DND-41 (cell line): ENCODE measurements at regions not wholly inside any gene's neighbourhood (a gene's known extent, or its start where the extent isn't known, plus 50 kb on each side); places are given as distances from the start of the nearest gene placed in this dataset.

Experiments used
- ATAC-seq: fragments of 200-7000 bp; cut with Tn5 transposase; 3 replicates; pipeline ENCODE4 v1.9.1; 2021; ENCODE audit warnings: low read depth; ENCODE audit not compliant: insufficient read depth
- DNase-seq: peaks from one replicate; pipeline ENCODE4 v3.0.0-alpha.2; 2020
- H2AFZ ChIP-seq: 2 replicates; pipeline ENCODE4 v1.6.0; 2012; ENCODE audit warnings: low read depth, low read length
- H3K27ac ChIP-seq: 2 replicates; pipeline ENCODE4 v1.5.1; 2012; ENCODE audit warnings: low read length, inconsistent platforms
- H3K27me3 ChIP-seq: fragments of 200-600 bp; sonication (generic); 2 replicates; pipeline ENCODE4 v1.6.0; 2012; ENCODE audit warnings: low read length, mild to moderate bottlenecking, inconsistent platforms; ENCODE audit not compliant: insufficient read depth, poor library complexity
- H3K36me3 ChIP-seq: 2 replicates; pipeline ENCODE4 v1.5.1; 2012; ENCODE audit warnings: low read length, inconsistent platforms; ENCODE audit not compliant: insufficient read depth
- H3K4me1 ChIP-seq: 2 replicates; pipeline ENCODE4 v1.5.1; 2012; ENCODE audit warnings: mild to moderate bottlenecking, low read length; ENCODE audit not compliant: insufficient read depth
- H3K4me2 ChIP-seq: 2 replicates; pipeline ENCODE4 v1.6.0; 2012; ENCODE audit warnings: mild to moderate bottlenecking, moderate library complexity, low read length, inconsistent platforms; ENCODE audit not compliant: insufficient read depth
- H3K4me3 ChIP-seq, 2 experiments: fragments of 200-600 bp in 1 of 2; shearing (Covaris generic) in 1 of 2; 2 replicates each; pipeline ENCODE4 v1.5.1; 2012 to 2016; ENCODE audit warnings: inconsistent platforms in 2 of 2, low read length in 2 of 2, mild to moderate bottlenecking in 2 of 2, low read depth in 1 of 2, moderate library complexity in 1 of 2
- H3K79me2 ChIP-seq: 2 replicates; pipeline ENCODE4 v1.6.0; 2012; ENCODE audit warnings: low read length, inconsistent platforms; ENCODE audit not compliant: insufficient read depth
- H3K9ac ChIP-seq: 2 replicates; pipeline ENCODE4 v1.6.0; 2012; ENCODE audit warnings: low read depth, mild to moderate bottlenecking, inconsistent platforms, low read length, moderate library complexity
- H3K9me3 ChIP-seq: 2 replicates; pipeline ENCODE4 v1.5.1; 2012; ENCODE audit warnings: low read length, moderate library complexity, mild to moderate bottlenecking, inconsistent platforms; ENCODE audit not compliant: insufficient read depth, severe bottlenecking
- H4K20me1 ChIP-seq: 2 replicates; pipeline ENCODE4 v1.6.0; 2012; ENCODE audit warnings: low read length; ENCODE audit not compliant: insufficient read depth
- CTCF ChIP-seq: IDR thresholded peaks from 2 replicates; pipeline ENCODE4 v1.5.1; 2012; ENCODE audit warnings: borderline replicate concordance, low read length, moderate library complexity, mild to moderate bottlenecking; ENCODE audit not compliant: poor library complexity, severe bottlenecking; ENCODE audit errors: extremely low read depth
- EZH2 ChIP-seq: IDR thresholded peaks from 3 replicates; pipeline ENCODE4 v1.6.1; 2012; ENCODE audit warnings: borderline replicate concordance, low read depth, mild to moderate bottlenecking, moderate library complexity, low read length, inconsistent platforms; ENCODE audit not compliant: severe bottlenecking

GRCh38 chr4:38570647-38571276 lies 93.2 kb upstream of the KLF3 start:
- H3K36me3 ChIP-seq = no peaks in the 10 kb centered on the region
- no peak for DNase-seq
- ATAC-seq = no peak
- no peak overlapping the region for H3K4me2 ChIP-seq
- no peaks in the 10 kb centered on the region for H3K79me2 ChIP-seq
- H3K27me3 ChIP-seq = peaks cover 3% of the 10 kb centered on the region
- no peak overlapping the region for H3K4me3 ChIP-seq
- H3K9me3 ChIP-seq = no peaks in the 10 kb centered on the region
- no peak overlapping the region for H3K9ac ChIP-seq
- no peaks in the 10 kb centered on the region for H4K20me1 ChIP-seq
- no peak for TF ChIP-seq EZH2
- TF ChIP-seq CTCF = no peak
- no peak overlapping the region for H3K27ac ChIP-seq
- H3K4me1 ChIP-seq = no peaks in the 10 kb centered on the region
- no peak overlapping the region for H2AFZ ChIP-seq

DNA sequence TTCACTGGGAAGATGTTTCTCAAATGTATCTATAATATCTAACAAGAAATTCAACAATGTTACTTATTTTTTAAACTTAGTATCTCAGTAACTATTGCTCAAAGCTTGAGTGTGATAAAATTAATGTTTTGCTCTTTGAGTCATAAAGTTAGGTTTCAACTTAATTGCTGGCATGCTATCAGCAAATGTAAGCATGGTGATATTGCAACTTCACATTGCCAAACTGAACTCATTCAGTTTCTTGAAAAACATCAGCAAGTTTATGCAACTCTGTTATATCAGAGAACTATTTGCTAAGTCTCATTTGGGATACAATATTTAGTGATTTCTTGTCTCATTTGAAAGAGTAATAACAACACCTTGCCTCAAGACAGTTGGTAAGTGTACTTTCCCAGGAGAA lies 91.2 kb upstream of the KLF3 start:
- Histone ChIP-seq H3K27me3 (no peaks in the 10 kb centered on the region), H3K4me3 (no peak overlapping the region), H3K79me2 (no peaks in the 10 kb centered on the region), H4K20me1 (no peaks in the 10 kb centered on the region), H3K4me2 (no peak overlapping the region), H3K4me1 (no peaks in the 10 kb centered on the region), H3K9me3 (no peaks in the 10 kb centered on the region), H3K9ac (no peak overlapping the region), H2AFZ (no peak overlapping the region), H3K36me3 (no peaks in the 10 kb centered on the region), H3K27ac (no peak overlapping the region)
- ATAC-seq = no peak
- no peak for DNase-seq
- TF ChIP-seq CTCF (no peak), EZH2 (no peak)

DNA sequence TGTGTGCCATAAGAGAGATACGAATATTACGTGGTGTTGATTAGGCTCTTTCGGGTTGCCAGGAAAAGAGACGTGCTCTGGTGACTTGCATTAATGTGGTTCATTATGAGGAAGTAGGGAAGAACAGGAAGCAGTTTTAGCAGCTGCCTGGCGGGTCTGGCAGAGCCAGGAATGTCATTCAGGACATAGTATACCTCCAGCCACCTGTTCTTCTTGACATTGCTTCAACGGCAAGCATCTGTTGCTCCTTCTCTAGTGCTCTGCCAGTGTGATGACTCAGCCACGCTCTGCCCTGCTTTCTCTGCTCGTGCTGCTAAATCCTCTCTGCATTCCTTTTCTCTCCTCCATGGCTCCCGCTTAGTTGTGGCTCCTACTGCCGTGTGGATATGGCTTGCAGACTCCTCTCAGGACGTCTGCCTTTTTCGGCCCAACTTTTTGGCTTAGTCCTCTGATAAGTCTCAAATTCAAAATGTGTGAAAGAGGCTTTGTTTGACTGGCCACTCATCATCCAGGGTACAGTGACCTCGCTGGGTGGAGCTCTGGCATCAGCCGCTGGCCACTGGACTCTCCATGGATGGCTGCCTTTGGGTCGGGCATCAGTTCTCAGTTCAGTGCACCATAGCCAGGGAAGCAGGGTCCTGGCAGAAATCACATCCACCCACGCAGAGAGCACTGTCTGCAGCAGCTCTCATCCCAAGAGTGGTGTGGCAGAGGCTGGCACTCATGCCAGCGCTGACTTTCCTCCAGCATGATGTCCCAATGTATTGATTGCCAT lies 89.3 kb upstream of the KLF3 start:
- Histone ChIP-seq H4K20me1 (no peaks in the 10 kb centered on the region), H3K4me1 (no peaks in the 10 kb centered on the region), H3K27me3 (no peaks in the 10 kb centered on the region), H3K4me3 (no peak overlapping the region), H3K27ac (no peak overlapping the region), H3K36me3 (no peaks in the 10 kb centered on the region), H3K4me2 (no peak overlapping the region), H3K9ac (no peak overlapping the region), H3K79me2 (no peaks in the 10 kb centered on the region), H3K9me3 (no peaks in the 10 kb centered on the region), H2AFZ (no peak overlapping the region)
- TF ChIP-seq EZH2 (no peak), CTCF (no peak)
- DNase-seq (no peak), ATAC-seq (no peak)
